CD4-positive, CD25-positive, alpha-beta regulatory T cell (primary cell): ENCODE measurements at regions not wholly inside any gene's neighbourhood (a gene's known extent, or its start where the extent isn't known, plus 50 kb on each side); places are given as distances from the start of the nearest gene placed in this dataset.

Experiments used
- ATAC-seq, 2 donors: fragments of 150-1000 bp; cut with Tn5 transposase; one replicate each; pipeline ENCODE4 v1.10.0; 2021; ENCODE audit warnings: low read depth in 2 of 2, moderate number of reproducible peaks in 2 of 2, moderate library complexity in 1 of 2
- DNase-seq, 3 donors: peaks; one replicate each; pipeline versions ENCODE4 v3.0.0 to v3.0.0-alpha.2; 2012 to 2022; ENCODE audit warnings: mixed read lengths in 1 of 3
- H3K27ac ChIP-seq: one replicate; pipeline ENCODE4 v1.7.0; 2013; ENCODE audit warnings: mild to moderate bottlenecking, low read length; ENCODE audit not compliant: insufficient read depth, poor library complexity, severe bottlenecking
- H3K27me3 ChIP-seq: one replicate; pipeline ENCODE4 v1.7.0; 2013; ENCODE audit warnings: low read length; ENCODE audit not compliant: control insufficient read depth, insufficient read depth
- H3K36me3 ChIP-seq: one replicate; pipeline ENCODE4 v1.7.0; 2013; ENCODE audit warnings: mild to moderate bottlenecking, low read length, moderate library complexity; ENCODE audit not compliant: control insufficient read depth, insufficient read depth
- H3K4me1 ChIP-seq: 2 replicates; pipeline ENCODE4 v1.7.0; 2013; ENCODE audit warnings: mild to moderate bottlenecking, low read length; ENCODE audit not compliant: insufficient read depth, control insufficient read depth, poor library complexity, severe bottlenecking
- H3K4me3 ChIP-seq: one replicate; pipeline ENCODE4 v1.7.0; 2013; ENCODE audit warnings: low read depth, mild to moderate bottlenecking, low read length, moderate library complexity
- H3K9me3 ChIP-seq, 2 experiments: 1 replicate in 1 of 2; 2 replicates in 1 of 2; pipeline ENCODE4 v1.7.0; 2013; ENCODE audit warnings: low read length in 2 of 2, mild to moderate bottlenecking in 1 of 2, moderate library complexity in 1 of 2; ENCODE audit not compliant: control insufficient read depth in 2 of 2
- H3K27ac Mint-ChIP-seq, 3 donors: one replicate each; pipeline ENCODE4 v1.8.0; 2020 to 2022; ENCODE audit warnings: mild to moderate bottlenecking in 3 of 3, mixed read lengths in 3 of 3, moderate library complexity in 2 of 3
- H3K27me3 Mint-ChIP-seq: one replicate; pipeline ENCODE4 v1.8.0; 2022; ENCODE audit warnings: mild to moderate bottlenecking, mixed read lengths
- H3K36me3 Mint-ChIP-seq: one replicate; pipeline ENCODE4 v1.8.0; 2020; ENCODE audit warnings: mixed read lengths
- H3K4me1 Mint-ChIP-seq, 4 donors: one replicate each; pipeline ENCODE4 v1.8.0; 2020 to 2022; ENCODE audit warnings: mixed read lengths in 4 of 4, mild to moderate bottlenecking in 1 of 4
- H3K4me3 Mint-ChIP-seq, 4 donors: one replicate each; pipeline ENCODE4 v1.8.0; 2020 to 2022; ENCODE audit warnings: mild to moderate bottlenecking in 4 of 4, mixed read lengths in 4 of 4, moderate library complexity in 3 of 4
- H3K9me3 Mint-ChIP-seq, 7 donors: one replicate each; pipeline ENCODE4 v1.8.0; 2020 to 2022; ENCODE audit warnings: mixed read lengths in 7 of 7, mild to moderate bottlenecking in 3 of 7, moderate library complexity in 2 of 7

GRCh38 chr7:25494896-25495295 lies 266.6 kb upstream of the NPVF start:
- no peak overlapping the region for H3K27ac ChIP-seq
- H3K36me3 ChIP-seq, result no peaks in the 10 kb centered on the region
- no peaks in the 10 kb centered on the region for H3K36me3 Mint-ChIP-seq
- H3K4me3 Mint-ChIP-seq, result no peak overlapping the region
- no peaks in the 10 kb centered on the region for H3K9me3 Mint-ChIP-seq
- no peaks in the 10 kb centered on the region for H3K27me3 ChIP-seq
- no peak for ATAC-seq
- no peak for DNase-seq
- H3K4me1 Mint-ChIP-seq, result peaks cover 0 to 9% (median 8%) of the 10 kb centered on the region in 4 donors
- no peak overlapping the region for H3K4me3 ChIP-seq
- peaks cover 6% of the 10 kb centered on the region for H3K27me3 Mint-ChIP-seq
- H3K27ac Mint-ChIP-seq, result no peak overlapping the region
- H3K9me3 ChIP-seq, result no peaks in the 10 kb centered on the region
- peaks cover 6% of the 10 kb centered on the region for H3K4me1 ChIP-seq

GRCh38 chr7:25495342-25496250 lies 267.3 kb upstream of the NPVF start:
- Histone ChIP-seq H3K36me3 (no peaks in the 10 kb centered on the region), H3K9me3 (no peaks in the 10 kb centered on the region), H3K4me1 (peaks cover 6% of the 10 kb centered on the region), H3K27me3 (no peaks in the 10 kb centered on the region), H3K4me3 (peak overlapping the region; percentile 69), H3K27ac (no peak overlapping the region)
- no peaks in the 10 kb centered on the region for H3K36me3 Mint-ChIP-seq
- no peaks in the 10 kb centered on the region for H3K9me3 Mint-ChIP-seq
- peak overlapping the region in 2 of 3 donors; percentile 5 to 90 for H3K27ac Mint-ChIP-seq
- peaks cover under 1% of the 10 kb centered on the region for H3K27me3 Mint-ChIP-seq
- peaks cover 0 to 9% (median 8%) of the 10 kb centered on the region in 4 donors for H3K4me1 Mint-ChIP-seq
- DNase-seq (no peak), ATAC-seq (no peak)
- no peak overlapping the region for H3K4me3 Mint-ChIP-seq

GRCh38 chr7:25496476-25497368 lies 268.4 kb upstream of the NPVF start:
- Histone ChIP-seq H3K4me3 (peak overlapping the region; percentile 69), H3K27me3 (no peaks in the 10 kb centered on the region), H3K27ac (no peak overlapping the region), H3K4me1 (peaks cover 6% of the 10 kb centered on the region), H3K36me3 (no peaks in the 10 kb centered on the region), H3K9me3 (no peaks in the 10 kb centered on the region)
- Mint-ChIP-seq H3K27me3 (peaks cover 6% of the 10 kb centered on the region), H3K9me3 (no peaks in the 10 kb centered on the region), H3K4me1 (peaks cover 0 to 9% (median 8%) of the 10 kb centered on the region in 4 donors), H3K36me3 (no peaks in the 10 kb centered on the region), H3K27ac (peak overlapping the region; percentile 67 to 90 (median 85)), H3K4me3 (peak overlapping the region in 3 of 4 donors; percentile 75 to 81 (median 76))
- DNase-seq (peak in 2 of 3 donors; percentile 8 to 75), ATAC-seq (peak; percentile 50 to 60)

GRCh38 chr7:25500393-25500921 lies 272.2 kb upstream of the NPVF start:
- H3K4me1 Mint-ChIP-seq, result peaks cover 0 to 9% (median 8%) of the 10 kb centered on the region in 4 donors
- H3K4me3 ChIP-seq, result no peak overlapping the region
- H3K36me3 ChIP-seq, result no peaks in the 10 kb centered on the region
- peaks cover 6% of the 10 kb centered on the region for H3K4me1 ChIP-seq
- H3K27ac Mint-ChIP-seq, result no peak overlapping the region
- H3K27me3 ChIP-seq, result peaks cover 4% of the 10 kb centered on the region
- H3K9me3 ChIP-seq, result no peaks in the 10 kb centered on the region
- H3K36me3 Mint-ChIP-seq, result no peaks in the 10 kb centered on the region
- no peak overlapping the region for H3K27ac ChIP-seq
- ATAC-seq, result no peak
- no peak overlapping the region for H3K4me3 Mint-ChIP-seq
- H3K9me3 Mint-ChIP-seq, result no peaks in the 10 kb centered on the region
- DNase-seq, result no peak
- H3K27me3 Mint-ChIP-seq, result peaks cover 8% of the 10 kb centered on the region

GRCh38 chr7:25503306-25503705 lies 275.0 kb upstream of the NPVF start:
- Mint-ChIP-seq H3K4me3 (no peak overlapping the region), H3K27me3 (peaks cover 13% of the 10 kb centered on the region), H3K4me1 (no peaks in the 10 kb centered on the region), H3K9me3 (peaks cover 0 to 2% (median 0%) of the 10 kb centered on the region in 7 donors), H3K27ac (no peak overlapping the region), H3K36me3 (no peaks in the 10 kb centered on the region)
- Histone ChIP-seq H3K4me1 (no peaks in the 10 kb centered on the region), H3K4me3 (no peak overlapping the region), H3K36me3 (no peaks in the 10 kb centered on the region), H3K9me3 (no peaks in the 10 kb centered on the region), H3K27me3 (peaks cover 4% of the 10 kb centered on the region), H3K27ac (no peak overlapping the region)
- no peak for DNase-seq
- no peak for ATAC-seq

GRCh38 chr7:25512061-25512687 lies 283.9 kb upstream of the NPVF start:
- peaks cover 4% of the 10 kb centered on the region for H3K27me3 Mint-ChIP-seq
- ATAC-seq, result no peak
- peaks cover 0 to 5% (median 2%) of the 10 kb centered on the region in 7 donors for H3K9me3 Mint-ChIP-seq
- H3K27ac Mint-ChIP-seq, result no peak overlapping the region
- Histone ChIP-seq H3K4me3 (no peak overlapping the region), H3K9me3 (no peaks in the 10 kb centered on the region), H3K27ac (no peak overlapping the region), H3K36me3 (no peaks in the 10 kb centered on the region), H3K27me3 (no peaks in the 10 kb centered on the region), H3K4me1 (no peaks in the 10 kb centered on the region)
- H3K36me3 Mint-ChIP-seq, result no peaks in the 10 kb centered on the region
- no peak for DNase-seq
- peaks cover 0 to 5% (median 2%) of the 10 kb centered on the region in 4 donors for H3K4me1 Mint-ChIP-seq
- H3K4me3 Mint-ChIP-seq, result no peak overlapping the region

- peaks cover 0 to 3% (median 0%) of the 10 kb centered on the region in 7 donors for H3K9me3 Mint-ChIP-seq
- ATAC-seq, result no peak
- peak in 1 of 3 donors; percentile 16 for DNase-seq
- no peaks in the 10 kb centered on the region for H3K9me3 ChIP-seq
- H3K27ac Mint-ChIP-seq, result no peak overlapping the region
- H3K27me3 Mint-ChIP-seq, result peaks cover 12% of the 10 kb centered on the region
- no peak overlapping the region for H3K4me3 ChIP-seq
- H3K4me3 Mint-ChIP-seq, result no peak overlapping the region
- H3K27me3 ChIP-seq, result no peaks in the 10 kb centered on the region
- H3K4me1 ChIP-seq, result no peaks in the 10 kb centered on the region
- H3K36me3 Mint-ChIP-seq, result no peaks in the 10 kb centered on the region
- no peaks in the 10 kb centered on the region for H3K36me3 ChIP-seq
- peaks cover 0 to 20% (median 5%) of the 10 kb centered on the region in 4 donors for H3K4me1 Mint-ChIP-seq
- H3K27ac ChIP-seq, result no peak overlapping the region
Observed at GRCh38 chr7:25515633-25516275, 287.5 kb upstream of the NPVF start.
